ENCODE measurements at regions not wholly inside any gene's neighbourhood (a gene's known extent, or its start where the extent isn't known, plus 50 kb on each side); places are given as distances from the start of the nearest gene placed in this dataset.

- ATAC-seq (no peak), DNase-seq (no peak)
- Histone ChIP-seq H3K4me1 (ENCODE audit: low read depth) (no peaks in the 10 kb centered on the region), H3K36me3 (ENCODE audit: low read depth) (no peaks in the 10 kb centered on the region), H3K4me3 (no peak overlapping the region), H3K9me3 (no peaks in the 10 kb centered on the region)
- intact Hi-C loops (cut with DNase I, micrococcal nuclease), result no loop called here
- no peak for TF ChIP-seq CTCF (IDR thresholded peaks at IDR 0.05)
These were observed 480.9 kb upstream of the CHST9 start for GRCh38 chr18:27666016-27666415.

GRCh38 chr18:27665264-27665799 is 480.2 kb upstream of the CHST9 start:
- Histone ChIP-seq H3K4me1 (ENCODE audit: low read depth) (no peaks in the 10 kb centered on the region), H3K4me3 (no peak overlapping the region), H3K36me3 (ENCODE audit: low read depth) (no peaks in the 10 kb centered on the region), H3K9me3 (no peaks in the 10 kb centered on the region)
- no peak for TF ChIP-seq CTCF (IDR thresholded peaks at IDR 0.05)
- intact Hi-C loops (cut with DNase I, micrococcal nuclease), result no loop called here
- ATAC-seq (no peak), DNase-seq (no peak)

DNA sequence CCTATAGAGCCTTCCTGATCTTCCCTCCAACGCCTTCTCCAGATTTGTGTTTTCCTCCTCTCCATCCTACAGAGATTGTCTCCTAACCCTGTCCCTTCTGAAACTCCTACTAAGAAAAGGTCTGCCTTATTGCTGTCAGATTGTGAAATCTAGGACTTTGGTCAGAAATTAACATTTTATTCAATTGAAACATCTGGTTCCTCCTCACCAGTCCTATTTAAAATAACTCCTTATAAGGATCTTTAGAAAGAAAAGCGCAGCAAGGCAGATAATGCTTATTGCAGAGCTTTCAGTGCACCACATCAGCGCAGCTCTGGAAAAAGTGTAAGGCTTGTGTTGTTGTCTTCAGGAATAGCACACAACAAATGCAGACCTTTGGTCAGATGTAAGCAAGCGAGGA is 477.8 kb upstream of the CHST9 start:
- no peak for ATAC-seq
- H3K9me3 ChIP-seq, result no peaks in the 10 kb centered on the region
- no peak overlapping the region for H3K4me3 ChIP-seq
- H3K4me1 ChIP-seq (ENCODE audit: low read depth), result no peaks in the 10 kb centered on the region
- no peak for DNase-seq
- TF ChIP-seq CTCF (IDR thresholded peaks at IDR 0.05), result no peak
- no peaks in the 10 kb centered on the region for H3K36me3 ChIP-seq (ENCODE audit: low read depth)
- intact Hi-C loops (cut with DNase I, micrococcal nuclease), result no loop called here

GRCh38 chr18:27662537-27662936 is 477.4 kb upstream of the CHST9 start:
- no peak for TF ChIP-seq CTCF (IDR thresholded peaks at IDR 0.05)
- intact Hi-C loops (cut with DNase I, micrococcal nuclease), result no loop called here
- ATAC-seq (no peak), DNase-seq (no peak)
- no peaks in the 10 kb centered on the region for H3K36me3 ChIP-seq (ENCODE audit: low read depth)
- H3K4me3 ChIP-seq, result no peak overlapping the region
- no peaks in the 10 kb centered on the region for H3K4me1 ChIP-seq (ENCODE audit: low read depth)
- no peaks in the 10 kb centered on the region for H3K9me3 ChIP-seq

GRCh38 chr18:27661320-27662018 is 476.4 kb upstream of the CHST9 start:
- Histone ChIP-seq H3K9me3 (no peaks in the 10 kb centered on the region), H3K4me3 (no peak overlapping the region), H3K4me1 (ENCODE audit: low read depth) (no peaks in the 10 kb centered on the region), H3K36me3 (ENCODE audit: low read depth) (no peaks in the 10 kb centered on the region)
- intact Hi-C loops (cut with DNase I, micrococcal nuclease), result no loop called here
- DNase-seq (no peak), ATAC-seq (no peak)
- TF ChIP-seq CTCF (IDR thresholded peaks at IDR 0.05), result no peak
